HG03354 (cell line): ENCODE measurements at regions not wholly inside any gene's neighbourhood (a gene's known extent, or its start where the extent isn't known, plus 50 kb on each side); places are given as distances from the start of the nearest gene placed in this dataset.
"Not testable (repeated sequence)": the region's sequence is repeated elsewhere in the genome, so short reads cannot be mapped to it uniquely, and the experiment has no call there.

Source experiments
- ATAC-seq: cut with Tn5 transposase; IDR thresholded peaks from one replicate; pipeline ENCODE4 v1.9.1; 2021; ENCODE audit warnings: mild to moderate bottlenecking; ENCODE audit not compliant: unreplicated experiment, poor library complexity, severe bottlenecking

GRCh38 chr12:105479710-105480109, 149.2 kb downstream of the C12orf75 start:
- ATAC-seq, result no peak

GRCh38 chr12:105480162-105480561, 149.7 kb downstream of the C12orf75 start:
- no peak for ATAC-seq

- no peak for ATAC-seq
Measured at GRCh38 chr12:105481392-105482300, 151.2 kb downstream of the C12orf75 start.

GRCh38 chr12:105482951-105483350, 152.5 kb downstream of the C12orf75 start:
- ATAC-seq, result no peak

- no peak for ATAC-seq
Measured at GRCh38 chr12:105483691-105484090, 153.2 kb downstream of the C12orf75 start.

GRCh38 chr12:105485321-105485910, 154.9 kb downstream of the C12orf75 start:
- no peak for ATAC-seq

- no peak for ATAC-seq
Measured at GRCh38 chr12:105485921-105486320, 155.4 kb downstream of the C12orf75 start.

GRCh38 chr12:105487963-105488362, 157.5 kb downstream of the C12orf75 start:
- no peak for ATAC-seq

- ATAC-seq, result no peak
Measured at GRCh38 chr12:105492591-105493545, 162.4 kb downstream of the C12orf75 start.

- no peak for ATAC-seq
Measured at GRCh38 chr12:105499205-105499604, 168.7 kb downstream of the C12orf75 start.

- ATAC-seq, result not testable (repeated sequence)
Measured at GRCh38 chr12:105500676-105501075, 170.2 kb downstream of the C12orf75 start.

- no peak for ATAC-seq
Measured at GRCh38 chr12:105502426-105502930, 172.0 kb downstream of the C12orf75 start.

- ATAC-seq, result no peak
Measured at GRCh38 chr12:105503619-105504018, 173.1 kb downstream of the C12orf75 start.

GRCh38 chr12:105504286-105504685, 173.8 kb downstream of the C12orf75 start:
- ATAC-seq, result no peak

- no peak for ATAC-seq
Measured at GRCh38 chr12:105506678-105507310, 176.3 kb downstream of the C12orf75 start.

GRCh38 chr12:105507311-105508038, 177.0 kb downstream of the C12orf75 start:
- no peak for ATAC-seq

GRCh38 chr12:105508096-105508495, 177.6 kb downstream of the C12orf75 start:
- no peak for ATAC-seq

GRCh38 chr12:105510526-105510925, 180.0 kb downstream of the C12orf75 start:
- no peak for ATAC-seq

GRCh38 chr12:105512861-105513260, 182.4 kb downstream of the C12orf75 start:
- not testable (repeated sequence) for ATAC-seq
